WI38 (cell line): ENCODE measurements at regions not wholly inside any gene's neighbourhood (a gene's known extent, or its start where the extent isn't known, plus 50 kb on each side); places are given as distances from the start of the nearest gene placed in this dataset.

Experiments used
- H3K4me3 ChIP-seq: 2 replicates; pipeline ENCODE4 v1.5.1; 2011; ENCODE audit warnings: low read depth, mild to moderate bottlenecking, control low read depth, low read length
- CTCF ChIP-seq: IDR thresholded peaks from 2 replicates; pipeline ENCODE4 v1.5.1; 2012; ENCODE audit warnings: low read depth, mild to moderate bottlenecking, control low read depth, low read length

GRCh38 chr4:122100508-122100907 lies 51.6 kb upstream of the BLTP1 start:
- no peak overlapping the region for H3K4me3 ChIP-seq
- no peak for TF ChIP-seq CTCF

- TF ChIP-seq CTCF, result no peak
- H3K4me3 ChIP-seq, result no peak overlapping the region
These were observed 52.2 kb upstream of the BLTP1 start for GRCh38 chr4:122099896-122100295.

- TF ChIP-seq CTCF, result no peak
- no peak overlapping the region for H3K4me3 ChIP-seq
These were observed 60.2 kb upstream of the BLTP1 start for GRCh38 chr4:122091836-122092405.

- H3K4me3 ChIP-seq, result no peak overlapping the region
- TF ChIP-seq CTCF, result no peak
These were observed 60.7 kb upstream of the BLTP1 start for GRCh38 chr4:122091397-122091796.

GRCh38 chr4:122090989-122091388 lies 61.1 kb upstream of the BLTP1 start:
- TF ChIP-seq CTCF, result no peak
- no peak overlapping the region for H3K4me3 ChIP-seq

- H3K4me3 ChIP-seq, result no peak overlapping the region
- TF ChIP-seq CTCF, result no peak
These were observed 65.6 kb upstream of the BLTP1 start for GRCh38 chr4:122086338-122087065.

- no peak for TF ChIP-seq CTCF
- H3K4me3 ChIP-seq, result no peak overlapping the region
These were observed 68.1 kb upstream of the BLTP1 start for GRCh38 chr4:122083989-122084388.
